ENCODE measurements at regions not wholly inside any gene's neighbourhood (a gene's known extent, or its start where the extent isn't known, plus 50 kb on each side); places are given as distances from the start of the nearest gene placed in this dataset.

DNA sequence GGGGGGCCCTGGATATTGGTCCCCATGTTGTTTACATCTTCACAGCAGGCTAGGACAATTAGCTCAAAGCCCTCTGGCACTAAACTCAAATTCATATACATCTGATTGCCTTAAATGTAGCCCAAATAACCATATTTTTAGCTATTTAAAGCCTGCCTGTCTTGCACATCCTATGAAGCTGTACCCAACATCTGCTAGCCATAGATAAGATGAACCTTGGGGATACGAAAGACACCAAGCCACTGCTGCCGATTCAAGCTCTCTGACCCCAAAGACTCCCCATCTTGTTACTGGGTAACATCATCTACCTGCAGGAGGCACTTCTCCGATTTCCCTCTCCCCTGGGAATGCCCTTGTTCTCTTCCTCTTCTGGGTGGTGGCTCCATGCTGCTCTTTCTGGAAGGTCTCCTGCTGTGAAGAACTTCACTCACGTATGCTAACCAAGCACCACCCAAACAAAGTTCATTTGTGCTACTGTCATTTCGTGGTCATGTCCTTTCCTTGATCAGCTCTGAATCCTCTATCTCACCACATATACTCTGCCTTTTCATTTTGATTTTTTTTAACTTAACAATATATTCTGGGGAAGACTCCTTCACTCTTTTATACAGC lies 107.7 kb upstream of the ATXN3L start:
- TF ChIP-seq, protein P1, sequence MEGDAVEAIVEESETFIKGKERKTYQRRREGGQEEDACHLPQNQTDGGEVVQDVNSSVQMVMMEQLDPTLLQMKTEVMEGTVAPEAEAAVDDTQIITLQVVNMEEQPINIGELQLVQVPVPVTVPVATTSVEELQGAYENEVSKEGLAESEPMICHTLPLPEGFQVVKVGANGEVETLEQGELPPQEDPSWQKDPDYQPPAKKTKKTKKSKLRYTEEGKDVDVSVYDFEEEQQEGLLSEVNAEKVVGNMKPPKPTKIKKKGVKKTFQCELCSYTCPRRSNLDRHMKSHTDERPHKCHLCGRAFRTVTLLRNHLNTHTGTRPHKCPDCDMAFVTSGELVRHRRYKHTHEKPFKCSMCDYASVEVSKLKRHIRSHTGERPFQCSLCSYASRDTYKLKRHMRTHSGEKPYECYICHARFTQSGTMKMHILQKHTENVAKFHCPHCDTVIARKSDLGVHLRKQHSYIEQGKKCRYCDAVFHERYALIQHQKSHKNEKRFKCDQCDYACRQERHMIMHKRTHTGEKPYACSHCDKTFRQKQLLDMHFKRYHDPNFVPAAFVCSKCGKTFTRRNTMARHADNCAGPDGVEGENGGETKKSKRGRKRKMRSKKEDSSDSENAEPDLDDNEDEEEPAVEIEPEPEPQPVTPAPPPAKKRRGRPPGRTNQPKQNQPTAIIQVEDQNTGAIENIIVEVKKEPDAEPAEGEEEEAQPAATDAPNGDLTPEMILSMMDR (IDR thresholded peaks at IDR 0.05; ENCODE audit: insufficient read depth, missing control alignments) = no peak
- FAIRE-seq = no peak

DNA sequence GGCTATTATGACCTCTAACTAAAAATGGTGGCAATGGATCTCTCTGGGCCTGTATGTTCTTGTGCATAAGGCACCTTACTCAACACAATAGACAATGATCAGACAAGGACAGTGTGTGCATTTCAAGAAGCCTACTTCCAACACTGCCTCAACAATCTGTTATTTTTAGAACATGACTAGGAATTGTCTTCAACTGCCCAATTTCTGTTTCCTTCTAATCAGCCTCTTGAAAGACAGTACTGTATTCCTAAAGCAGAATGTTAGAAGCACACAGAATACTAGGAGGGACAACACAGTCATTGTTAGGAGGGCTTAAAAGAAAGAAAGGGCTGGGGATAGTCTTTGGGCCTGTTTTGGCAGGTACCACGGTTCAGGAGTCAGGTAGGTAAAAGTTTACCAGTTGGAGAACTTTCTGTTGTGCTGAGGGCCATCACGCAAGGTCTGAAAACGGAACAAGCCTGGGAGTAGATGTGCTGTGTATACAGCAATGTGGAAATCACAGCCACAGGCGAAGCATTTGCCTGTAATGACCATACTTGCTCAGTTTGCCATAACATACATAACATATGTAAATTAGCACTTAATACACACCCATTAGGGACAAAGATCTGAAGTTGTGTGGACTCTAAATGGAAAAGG lies 100.8 kb upstream of the ATXN3L start:
- TF ChIP-seq, protein P1 (IDR thresholded peaks at IDR 0.05; ENCODE audit: insufficient read depth, missing control alignments) = no peak
- no peak for FAIRE-seq
- DNase-seq (ENCODE audit: insufficient read length, low spot score) = no peak

More for the DNA sequence above, 107.7 kb upstream of the ATXN3L start:
- DNase-seq (ENCODE audit: insufficient read length, low spot score) = no peak

DNA sequence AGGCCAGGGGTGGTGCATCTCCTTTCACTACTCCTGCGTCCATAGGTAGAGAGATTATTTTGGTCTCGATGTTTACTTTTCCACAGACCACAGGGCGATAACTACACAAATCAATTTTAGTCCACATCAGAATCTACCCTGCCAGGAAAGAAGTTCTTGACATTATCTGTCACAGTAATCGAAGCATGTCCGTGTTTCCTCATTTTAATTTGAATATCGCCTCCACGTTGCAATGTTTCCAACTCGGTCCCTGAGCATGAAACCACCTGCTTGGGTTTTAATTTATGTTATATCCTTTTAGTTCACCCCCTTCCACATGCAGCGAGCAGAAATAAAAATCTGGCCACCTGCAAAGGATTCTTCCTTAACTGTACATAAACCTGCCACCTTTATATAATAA lies 100.1 kb upstream of the ATXN3L start:
- FAIRE-seq = no peak
- no peak for DNase-seq (ENCODE audit: insufficient read length, low spot score)
- TF ChIP-seq, protein P1 (IDR thresholded peaks at IDR 0.05; ENCODE audit: insufficient read depth, missing control alignments) = no peak

DNA sequence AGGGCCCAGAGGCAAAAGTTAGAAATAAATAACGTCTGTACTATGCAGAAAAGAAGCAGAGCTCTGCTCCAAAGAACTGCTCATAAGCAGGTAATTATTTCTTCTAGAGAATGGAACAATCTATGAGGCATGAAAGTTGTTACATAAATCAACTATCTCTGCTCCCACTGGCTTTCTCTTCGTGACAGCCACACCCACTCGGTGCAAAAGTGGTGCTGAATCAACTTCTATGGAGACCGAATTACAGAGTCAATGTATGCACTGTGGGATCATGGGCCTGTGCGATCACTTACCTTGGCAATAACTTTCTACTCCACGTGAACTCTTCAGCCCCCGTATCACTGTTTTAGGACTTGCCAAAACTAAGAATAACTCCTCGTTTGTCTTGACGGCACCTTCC lies 99.4 kb upstream of the ATXN3L start:
- TF ChIP-seq, protein P1 (IDR thresholded peaks at IDR 0.05; ENCODE audit: insufficient read depth, missing control alignments) = no peak
- no peak for DNase-seq (ENCODE audit: insufficient read length, low spot score)
- no peak for FAIRE-seq

DNA sequence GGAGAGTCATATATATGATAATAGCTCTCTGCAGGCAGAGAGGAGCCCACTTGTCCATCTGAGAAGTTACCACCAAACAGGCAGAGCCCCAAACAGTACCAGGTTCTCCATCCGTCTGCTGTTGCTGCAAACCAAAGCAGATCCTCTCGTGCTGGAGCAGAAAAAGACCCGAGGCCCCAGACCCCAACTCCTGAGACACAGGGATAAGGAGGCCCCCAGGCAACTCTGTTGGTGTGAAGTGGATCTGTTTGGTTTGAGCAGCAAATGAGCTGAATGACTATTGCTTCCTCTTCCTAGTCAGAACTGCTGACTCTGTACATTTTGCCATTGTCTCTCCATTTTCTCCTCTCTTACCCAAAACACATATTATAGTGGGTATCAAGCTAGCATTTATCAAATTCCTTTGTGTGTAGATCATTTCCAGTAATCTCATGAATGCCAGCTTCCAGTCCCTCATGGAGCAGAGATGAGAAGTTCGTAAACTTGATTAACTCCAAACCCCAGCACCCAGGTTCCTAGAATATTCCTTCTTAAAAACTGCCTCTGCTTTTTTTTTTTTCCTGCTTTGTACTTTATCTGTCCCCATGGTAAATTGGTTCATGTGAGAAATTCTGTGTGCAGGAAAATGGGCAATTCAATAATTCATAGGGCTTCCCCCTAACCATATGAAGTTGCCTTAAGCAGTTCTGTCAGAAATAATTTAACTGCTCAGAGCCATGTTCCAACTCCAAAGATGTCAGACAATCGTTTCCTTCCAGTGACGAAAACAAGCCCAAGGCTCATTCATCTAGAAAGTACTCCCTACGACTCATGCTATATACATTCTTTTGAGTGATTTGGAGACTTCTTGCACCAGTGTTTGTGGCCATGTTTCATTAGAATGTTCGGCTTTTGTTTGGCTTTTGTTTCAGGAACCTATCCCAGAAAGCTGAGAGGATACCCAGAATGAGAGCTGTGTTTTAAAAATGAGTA lies 98.6 kb upstream of the ATXN3L start:
- FAIRE-seq (no peak), DNase-seq (ENCODE audit: insufficient read length, low spot score) (no peak)
- TF ChIP-seq, protein P1 (IDR thresholded peaks at IDR 0.05; ENCODE audit: insufficient read depth, missing control alignments) = no peak

DNA sequence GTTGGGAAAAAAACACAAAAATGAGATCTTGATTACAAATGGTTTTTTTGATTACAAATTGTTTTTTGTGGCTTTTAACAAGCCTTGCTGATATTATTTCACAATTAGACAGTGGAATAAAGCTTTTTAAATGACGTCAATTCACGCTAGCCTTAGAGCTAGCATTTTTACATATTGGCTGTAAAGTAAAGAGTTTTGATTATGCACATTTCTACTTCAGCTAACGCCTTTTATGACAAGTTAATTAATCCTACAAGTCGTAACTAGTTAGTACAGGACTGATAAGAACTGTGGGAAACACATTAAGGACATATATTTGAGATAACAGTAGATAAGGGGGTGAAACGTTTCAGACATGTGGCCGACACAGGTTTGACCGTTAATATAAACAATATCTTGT lies 95.7 kb upstream of the ATXN3L start:
- TF ChIP-seq, protein P1 (IDR thresholded peaks at IDR 0.05; ENCODE audit: insufficient read depth, missing control alignments) = no peak
- FAIRE-seq = no peak
- DNase-seq (ENCODE audit: insufficient read length, low spot score) = no peak

Data from D721Med (cell line).